HCT116 (cell line): ENCODE measurements at regions not wholly inside any gene's neighbourhood (a gene's known extent, or its start where the extent isn't known, plus 50 kb on each side); places are given as distances from the start of the nearest gene placed in this dataset.

ENCODE experiments used
- ATAC-seq: fragments of 200-7000 bp; cut with Tn5 transposase; 2 replicates; pipeline ENCODE4 v1.9.1; 2020; ENCODE audit warnings: mild to moderate bottlenecking, moderate library complexity
- BruUV-seq: library from RNA; stranded (reverse); fragments of 400-500 nt; replicated peaks from 2 replicates; lab custom pipeline; 2021; lab: Mats Ljungman, UMichigan
- CTCF ChIA-PET: fragments of 300-600 bp; sonication (Branson Sonifier 250); formaldehyde crosslinking; loops from one replicate; lab custom pipeline; 2021; ENCODE audit warnings: antibody characterized with exemption; lab: Charles Lee
- POLR2A ChIA-PET: fragments of 300-600, 350-600 bp; sonication (Branson Sonifier 250); formaldehyde crosslinking; loops from one replicate; lab custom pipeline; 2021; ENCODE audit warnings: antibody characterized with exemption; lab: Charles Lee
- RAD21 ChIA-PET, 2 experiments: fragments of 300-600 bp; sonication (Branson Sonifier 250); formaldehyde crosslinking; loops; one replicate each; lab custom pipeline; 2023; ENCODE audit warnings: low total read pairs in 2 of 2; ENCODE audit not compliant: uncharacterized antibody in 2 of 2, unreplicated experiment in 2 of 2, low non-redundant PET in 1 of 2; lab: Charles Lee
- DNase-seq: peaks from one replicate; pipeline ENCODE4 v3.0.0-alpha.2; 2010; ENCODE audit warnings: low read depth, low spot score
- H2AFZ ChIP-seq: fragments of 200-600 bp; shearing (Covaris generic), sonication (generic); 2 replicates; pipeline ENCODE4 v1.6.1; 2017; ENCODE audit warnings: low read depth, mixed run types, mixed read lengths, antibody characterized with exemption, low read length; ENCODE audit not compliant: poor library complexity, severe bottlenecking
- H3K27ac ChIP-seq: 2 replicates; pipeline ENCODE4 v1.5.1; 2012; ENCODE audit warnings: low read depth, low read length
- H3K27me3 ChIP-seq: fragments of 200-600 bp; sonication (generic); 2 replicates; pipeline ENCODE4 v1.6.1; 2016; ENCODE audit warnings: mixed run types, low read length, mixed read lengths; ENCODE audit not compliant: insufficient read depth
- H3K36me3 ChIP-seq, 2 experiments: fragments of 200-500 bp in 1 of 2; fragments of 200-600 bp in 1 of 2; sonication (Bioruptor generic) in 1 of 2; sonication (generic) in 1 of 2; 2 replicates each; pipeline versions ENCODE4 v1.5.1 to v1.6.1; 2014 to 2016; ENCODE audit warnings: low read length in 2 of 2, inconsistent platforms in 1 of 2, mixed read lengths in 1 of 2, mixed run types in 1 of 2; ENCODE audit not compliant: insufficient read depth in 2 of 2, control insufficient read depth in 1 of 2
- H3K4me1 ChIP-seq, 2 experiments: fragments of 200-600 bp in 1 of 2; sonication (generic) in 1 of 2; 2 replicates each; pipeline versions ENCODE4 v1.5.1 to v1.6.1; 2012 to 2017; ENCODE audit warnings: low read length in 2 of 2, inconsistent platforms in 1 of 2, mild to moderate bottlenecking in 1 of 2, mixed read lengths in 1 of 2, mixed run types in 1 of 2, moderate library complexity in 1 of 2; ENCODE audit not compliant: insufficient read depth in 2 of 2, control insufficient read depth in 1 of 2
- H3K4me2 ChIP-seq: fragments of 200-600 bp; sonication (generic); 2 replicates; pipeline ENCODE4 v1.6.1; 2017; ENCODE audit warnings: mixed run types, low read length, mixed read lengths
- H3K4me3 ChIP-seq, 2 experiments: fragments of 200-600 bp in 1 of 2; sonication (generic) in 1 of 2; replicated peaks in 1 of 2; 2 replicates each; pipeline ENCODE4 v1.5.1; 2011 to 2016; ENCODE audit warnings: low read length in 2 of 2, control low read depth in 1 of 2, low read depth in 1 of 2, mild to moderate bottlenecking in 1 of 2, mixed read lengths in 1 of 2, mixed run types in 1 of 2
- H3K79me2 ChIP-seq: fragments of 200-600 bp; sonication (generic); 2 replicates; pipeline ENCODE4 v1.6.1; 2017; ENCODE audit warnings: mild to moderate bottlenecking, mixed run types, low read length, moderate library complexity, mixed read lengths; ENCODE audit not compliant: insufficient read depth
- H3K9ac ChIP-seq: fragments of 200-600 bp; sonication (generic); 2 replicates; pipeline ENCODE4 v1.6.1; 2016; ENCODE audit warnings: low read length, mixed read lengths
- H3K9me2 ChIP-seq: fragments of 200-600 bp; sonication (generic), shearing (Covaris generic); 2 replicates; pipeline ENCODE4 v1.6.1; 2017; ENCODE audit warnings: mixed run types, mild to moderate bottlenecking, moderate library complexity; ENCODE audit not compliant: insufficient read depth
- H3K9me3 ChIP-seq, 2 experiments: fragments of 200-500 bp in 1 of 2; fragments of 200-600 bp in 1 of 2; sonication (Bioruptor generic) in 1 of 2; sonication (generic) in 1 of 2; 2 replicates each; pipeline ENCODE4 v1.6.1; 2014 to 2017; ENCODE audit warnings: low read length in 2 of 2, mixed read lengths in 2 of 2, inconsistent platforms in 1 of 2, low read depth in 1 of 2, mild to moderate bottlenecking in 1 of 2, mixed run types in 1 of 2, moderate library complexity in 1 of 2; ENCODE audit not compliant: control insufficient read depth in 1 of 2, insufficient read depth in 1 of 2
- H4K20me1 ChIP-seq: fragments of 200-600 bp; sonication (generic), shearing (Covaris generic); 2 replicates; pipeline ENCODE4 v1.6.1; 2017; ENCODE audit warnings: mixed run types, mild to moderate bottlenecking, moderate library complexity; ENCODE audit not compliant: insufficient read depth
- CEBPB ChIP-seq: IDR thresholded peaks from 2 replicates; pipeline ENCODE4 v1.6.1; 2012; ENCODE audit warnings: low read depth
- ELF1 ChIP-seq: IDR thresholded peaks from 2 replicates; pipeline ENCODE4 v1.6.1; 2012; ENCODE audit warnings: low read depth, borderline replicate concordance
- EZH2 ChIP-seq: fragments of 200-600 bp; sonication (generic); IDR thresholded peaks from 2 replicates; pipeline ENCODE4 v1.6.1; 2017; ENCODE audit warnings: antibody characterized with exemption, mixed run types
- FOSL1 ChIP-seq: IDR thresholded peaks from 2 replicates; pipeline ENCODE4 v1.6.1; 2012; ENCODE audit warnings: low read depth
- POLR2AphosphoS5 ChIP-seq: IDR thresholded peaks from 2 replicates; pipeline ENCODE4 v1.6.1; 2011; ENCODE audit warnings: mild to moderate bottlenecking, low read depth, low read length, moderate library complexity
- RAD21 ChIP-seq: IDR thresholded peaks from 2 replicates; pipeline ENCODE4 v1.6.1; 2012; ENCODE audit warnings: low read depth, mild to moderate bottlenecking
- REST ChIP-seq: IDR thresholded peaks from 2 replicates; pipeline ENCODE4 v1.6.1; 2012; ENCODE audit warnings: low read depth
- SIN3A ChIP-seq: IDR thresholded peaks from 2 replicates; pipeline ENCODE4 v1.6.1; 2012; ENCODE audit warnings: low read depth
- SRF ChIP-seq: IDR thresholded peaks from 2 replicates; pipeline ENCODE4 v1.6.1; 2012; ENCODE audit warnings: low read depth
- ZFX ChIP-seq: fragments of 450-650 bp; IDR thresholded peaks from 2 replicates; pipeline ENCODE4 v1.6.1; 2017
- intact Hi-C: fragments of 100-400 bp; cut with micrococcal nuclease; formaldehyde crosslinking; loops from 2 replicates; pipeline ENCODE4 v1.10.0; 2022

- ChIA-PET CTCF (interaction anchor here (0.9 kb wide), 1 partner anchor 19 kb away, joined by 3 read pairs; no protein-coding TSS in a partner anchor), RAD21 (no interaction called here), POLR2A (no interaction called here)
- no peak overlapping the region for H3K4me2 ChIP-seq
- DNase-seq (no peak), ATAC-seq (no peak)
- no peak for TF ChIP-seq ZFX
- TF ChIP-seq REST, result no peak
- no peak for TF ChIP-seq POLR2AphosphoS5
- no peak for TF ChIP-seq CEBPB
- TF ChIP-seq RAD21, result no peak
- no peak for TF ChIP-seq ELF1
- no peak for TF ChIP-seq SIN3A
- TF ChIP-seq FOSL1, result no peak
- TF ChIP-seq SRF, result no peak
- no peak for TF ChIP-seq EZH2
- intact Hi-C loops, result no loop called here
- H3K36me3 ChIP-seq, result no peaks in the 10 kb centered on the region
- H3K79me2 ChIP-seq, result no peaks in the 10 kb centered on the region
- H4K20me1 ChIP-seq, result no peaks in the 10 kb centered on the region
- H3K4me1 ChIP-seq, result no peaks in the 10 kb centered on the region
- H2AFZ ChIP-seq, result no peak overlapping the region
- H3K9me3 ChIP-seq, result no peaks in the 10 kb centered on the region; a peak in 1 of 4 replicates
- no peak overlapping the region for H3K27ac ChIP-seq
- H3K27me3 ChIP-seq, result no peaks in the 10 kb centered on the region
- H3K4me3 ChIP-seq, result no peak overlapping the region
- BruUV-seq, result no TSS peak
- no peak overlapping the region for H3K9ac ChIP-seq
- H3K9me2 ChIP-seq, result no peaks in the 10 kb centered on the region
Measured at GRCh38 chr12:68094645-68095395, 64.7 kb downstream of the IFNG start.
